T-helper 17 cell (primary cell): ENCODE measurements at regions not wholly inside any gene's neighbourhood (a gene's known extent, or its start where the extent isn't known, plus 50 kb on each side); places are given as distances from the start of the nearest gene placed in this dataset.
A peak's percentile ranks its signal among the peaks of the same experiment; 100 is the strongest.
"Not testable (repeated sequence)": the region's sequence is repeated elsewhere in the genome, so short reads cannot be mapped to it uniquely, and the experiment has no call there.

Experiments
- ATAC-seq: fragments of 150-1000 bp; cut with Tn5 transposase; 2 replicates; pipeline ENCODE4 v1.10.0; 2021; ENCODE audit warnings: mild to moderate bottlenecking, moderate library complexity
- DNase-seq, 3 donors: peaks; one replicate each; pipeline versions ENCODE4 v3.0.0 to v3.0.0-alpha.2; 2020 to 2021
- H3K9me3 ChIP-seq: one replicate; pipeline ENCODE4 v1.7.0; 2013; ENCODE audit warnings: low read length, mild to moderate bottlenecking; ENCODE audit not compliant: control insufficient read depth, poor library complexity, severe bottlenecking
- H3K27ac Mint-ChIP-seq: one replicate; pipeline ENCODE4 v1.8.0; 2022; ENCODE audit warnings: mild to moderate bottlenecking, moderate library complexity, mixed read lengths
- H3K27me3 Mint-ChIP-seq: one replicate; pipeline ENCODE4 v1.8.0; 2022; ENCODE audit warnings: mixed read lengths
- H3K36me3 Mint-ChIP-seq: one replicate; pipeline ENCODE4 v1.8.0; 2022; ENCODE audit warnings: low read depth, mixed read lengths
- H3K4me1 Mint-ChIP-seq: one replicate; pipeline ENCODE4 v1.8.0; 2022; ENCODE audit warnings: mild to moderate bottlenecking, mixed read lengths
- H3K4me3 Mint-ChIP-seq: one replicate; pipeline ENCODE4 v1.8.0; 2022; ENCODE audit warnings: mild to moderate bottlenecking, moderate library complexity, mixed read lengths

DNA sequence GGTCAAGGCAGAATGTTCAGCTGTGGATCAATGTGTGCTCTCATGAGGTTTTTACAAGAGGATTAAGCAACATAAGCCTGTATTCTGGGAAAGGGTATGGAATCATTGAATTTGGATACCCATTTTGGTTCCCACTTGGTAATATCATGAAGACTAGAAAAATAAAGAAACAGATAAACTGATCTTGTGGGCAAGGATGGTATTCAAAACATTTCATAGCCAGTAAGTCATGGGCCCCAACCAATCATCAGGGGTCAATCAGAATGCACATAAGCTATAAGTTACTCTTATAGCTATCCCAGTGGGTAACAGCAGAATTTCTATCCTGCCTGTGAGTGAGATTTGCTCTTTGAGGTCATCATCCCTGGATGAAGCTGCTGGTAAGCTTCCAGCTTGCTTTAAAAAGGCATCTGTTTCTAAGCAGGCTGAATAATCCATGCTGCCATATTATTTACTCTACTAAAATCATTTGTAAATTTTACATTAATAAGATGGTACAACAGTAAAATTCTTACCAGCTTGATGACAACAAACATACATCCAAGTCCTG is 291.2 kb downstream of the RAD51AP2 start:
- no peaks in the 10 kb centered on the region for H3K36me3 Mint-ChIP-seq
- H3K4me3 Mint-ChIP-seq = no peak overlapping the region
- H3K27ac Mint-ChIP-seq = no peak overlapping the region
- no peaks in the 10 kb centered on the region for H3K27me3 Mint-ChIP-seq
- ATAC-seq (no peak), DNase-seq (no peak)
- H3K4me1 Mint-ChIP-seq = no peaks in the 10 kb centered on the region
- H3K9me3 ChIP-seq = no peaks in the 10 kb centered on the region

DNA sequence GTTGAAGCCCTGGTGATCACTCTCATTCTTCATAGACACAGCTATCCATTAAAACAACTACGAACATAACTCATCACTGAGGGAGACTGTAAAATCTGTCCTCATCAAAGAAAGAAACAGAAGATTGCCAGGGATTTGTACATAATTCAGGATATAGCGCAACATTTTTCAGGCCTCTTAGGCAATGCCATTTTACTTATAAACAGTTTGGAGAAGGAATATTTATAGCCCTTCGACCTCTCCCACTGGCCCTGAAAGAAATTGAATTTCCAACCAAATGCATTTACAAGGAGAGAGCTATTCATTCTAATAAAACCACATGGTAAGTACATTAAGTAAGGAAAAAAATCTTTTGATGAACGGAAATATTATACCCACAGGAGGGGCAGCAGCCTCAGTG is 295.0 kb downstream of the RAD51AP2 start:
- ATAC-seq = no peak
- no peak overlapping the region for H3K27ac Mint-ChIP-seq
- H3K36me3 Mint-ChIP-seq = no peaks in the 10 kb centered on the region
- DNase-seq = no peak
- H3K27me3 Mint-ChIP-seq = no peaks in the 10 kb centered on the region
- no peaks in the 10 kb centered on the region for H3K4me1 Mint-ChIP-seq
- no peaks in the 10 kb centered on the region for H3K9me3 ChIP-seq
- H3K4me3 Mint-ChIP-seq = no peak overlapping the region

DNA sequence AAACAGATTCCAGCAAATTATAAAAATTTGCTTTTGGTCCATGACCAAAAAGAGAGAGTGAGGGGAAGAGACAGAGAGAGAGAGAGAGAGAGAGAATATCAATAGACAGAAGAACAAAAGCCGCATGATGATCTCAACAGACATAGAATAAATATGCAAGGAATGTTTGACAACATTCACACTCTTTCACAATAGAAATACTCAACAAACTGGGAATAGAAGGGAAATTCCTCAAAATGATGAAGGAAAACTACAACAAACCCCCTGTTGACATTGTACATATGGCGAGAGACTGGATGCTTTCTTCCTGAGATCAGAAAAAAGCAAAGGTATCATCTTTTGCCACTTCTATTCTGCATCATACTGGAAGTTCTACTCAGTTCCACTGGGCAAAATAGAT is 309.7 kb downstream of the RAD51AP2 start:
- no peak overlapping the region for H3K4me3 Mint-ChIP-seq
- ATAC-seq (no peak), DNase-seq (no peak)
- no peak overlapping the region for H3K27ac Mint-ChIP-seq
- no peaks in the 10 kb centered on the region for H3K36me3 Mint-ChIP-seq
- no peaks in the 10 kb centered on the region for H3K27me3 Mint-ChIP-seq
- no peaks in the 10 kb centered on the region for H3K4me1 Mint-ChIP-seq
- H3K9me3 ChIP-seq = no peaks in the 10 kb centered on the region

GRCh38 chr2:17206771-17207170 is 311.5 kb downstream of the RAD51AP2 start:
- H3K9me3 ChIP-seq = no peaks in the 10 kb centered on the region
- Mint-ChIP-seq H3K27ac (no peak overlapping the region), H3K4me3 (no peak overlapping the region), H3K4me1 (no peaks in the 10 kb centered on the region), H3K36me3 (no peaks in the 10 kb centered on the region), H3K27me3 (no peaks in the 10 kb centered on the region)
- DNase-seq = no peak
- no peak for ATAC-seq

DNA sequence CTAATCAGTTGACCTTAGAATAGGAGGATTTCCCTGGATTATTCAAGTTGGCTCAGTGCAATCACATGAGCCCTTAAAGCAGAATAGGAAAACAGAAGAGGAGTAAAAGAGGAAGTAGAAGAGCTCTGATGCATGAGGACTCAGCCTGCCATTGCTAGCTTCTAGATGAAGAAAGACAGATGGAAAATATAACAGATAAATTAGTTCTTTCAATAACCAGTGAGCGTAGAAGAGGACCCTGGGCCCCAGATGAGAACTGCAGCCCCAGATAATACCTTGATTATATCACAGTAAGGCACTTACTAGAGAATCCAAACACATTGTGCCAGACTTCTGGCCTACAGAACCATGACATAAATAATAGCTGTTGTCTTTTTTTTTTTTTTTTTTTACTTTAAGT is 314.0 kb downstream of the RAD51AP2 start:
- H3K4me1 Mint-ChIP-seq, H3K4me3 Mint-ChIP-seq, H3K36me3 Mint-ChIP-seq, H3K27me3 Mint-ChIP-seq, ATAC-seq, H3K27ac Mint-ChIP-seq, H3K9me3 ChIP-seq, DNase-seq: not testable (repeated sequence)

DNA sequence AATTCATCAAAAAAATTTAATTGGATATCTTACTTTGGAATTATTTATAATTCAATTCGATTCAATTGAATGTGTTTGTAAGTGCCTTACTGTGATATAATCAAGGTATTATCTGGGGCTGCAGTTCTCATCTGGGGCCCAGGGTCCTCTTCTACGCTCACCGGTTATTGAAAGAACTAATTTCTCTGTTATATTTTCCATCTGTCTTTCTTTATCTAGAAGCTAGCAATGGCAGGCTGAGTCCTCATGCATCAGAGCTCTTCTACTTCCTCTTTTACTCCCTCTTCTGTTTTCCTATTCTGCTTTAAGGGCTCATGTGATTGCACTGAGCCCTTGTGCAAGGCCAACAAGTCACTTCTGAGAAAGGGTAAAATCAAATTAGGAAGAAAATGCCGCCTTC is 315.6 kb downstream of the RAD51AP2 start:
- H3K27ac Mint-ChIP-seq, DNase-seq, H3K4me1 Mint-ChIP-seq, H3K4me3 Mint-ChIP-seq, H3K9me3 ChIP-seq, H3K27me3 Mint-ChIP-seq, H3K36me3 Mint-ChIP-seq: not testable (repeated sequence)
- ATAC-seq = peak; percentile 35

DNA sequence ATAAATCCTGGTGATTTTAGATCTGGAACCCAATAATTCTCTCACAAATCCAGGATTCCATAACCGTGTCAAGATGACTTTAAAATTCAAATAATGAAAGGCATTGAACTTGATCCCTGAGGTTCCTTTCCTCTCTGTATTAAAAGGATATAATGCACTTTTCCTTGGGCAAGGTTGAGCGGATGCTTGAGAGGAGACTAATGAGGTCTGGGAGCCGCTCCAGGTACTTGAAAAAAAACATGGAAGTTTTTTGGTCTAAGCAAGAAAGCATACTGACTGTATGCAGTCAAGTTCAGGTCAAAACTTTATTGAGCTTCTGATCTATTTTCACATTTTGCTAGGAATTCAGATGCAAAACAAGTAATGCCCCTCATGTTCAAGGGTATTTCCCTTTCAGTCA is 318.5 kb downstream of the RAD51AP2 start:
- Mint-ChIP-seq H3K4me3 (no peak overlapping the region), H3K27ac (no peak overlapping the region), H3K36me3 (no peaks in the 10 kb centered on the region), H3K27me3 (no peaks in the 10 kb centered on the region), H3K4me1 (no peaks in the 10 kb centered on the region)
- DNase-seq = no peak
- H3K9me3 ChIP-seq = no peaks in the 10 kb centered on the region
- ATAC-seq = no peak

- H3K4me3 Mint-ChIP-seq = no peak overlapping the region
- ATAC-seq (no peak), DNase-seq (no peak)
- no peak overlapping the region for H3K27ac Mint-ChIP-seq
- no peaks in the 10 kb centered on the region for H3K9me3 ChIP-seq
- no peaks in the 10 kb centered on the region for H3K36me3 Mint-ChIP-seq
- H3K27me3 Mint-ChIP-seq = no peaks in the 10 kb centered on the region
- H3K4me1 Mint-ChIP-seq = no peaks in the 10 kb centered on the region
Observed at GRCh38 chr2:17196380-17196779, 321.9 kb downstream of the RAD51AP2 start.

DNA sequence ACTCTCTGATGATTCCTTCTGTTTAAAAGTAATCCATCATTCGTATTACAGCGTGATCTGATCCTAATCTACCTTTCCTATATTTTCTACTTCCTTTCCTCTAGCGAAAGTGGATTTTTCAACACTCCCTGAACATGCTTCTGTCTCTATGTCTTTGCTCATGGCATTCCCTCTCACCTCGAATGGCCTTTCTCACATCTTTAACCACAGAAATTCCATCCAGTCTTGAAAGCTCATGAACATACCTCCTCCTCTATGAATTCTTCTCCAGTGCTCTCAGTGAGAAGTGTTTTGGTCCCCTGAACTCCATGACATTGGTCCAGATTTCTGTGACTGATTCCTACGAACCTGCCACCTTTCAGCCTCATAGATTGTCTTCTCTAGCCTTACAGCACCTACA is 323.2 kb downstream of the RAD51AP2 start:
- H3K36me3 Mint-ChIP-seq = no peaks in the 10 kb centered on the region
- H3K27ac Mint-ChIP-seq = no peak overlapping the region
- H3K4me3 Mint-ChIP-seq = no peak overlapping the region
- DNase-seq (no peak), ATAC-seq (no peak)
- no peaks in the 10 kb centered on the region for H3K27me3 Mint-ChIP-seq
- no peaks in the 10 kb centered on the region for H3K9me3 ChIP-seq
- H3K4me1 Mint-ChIP-seq = no peaks in the 10 kb centered on the region

DNA sequence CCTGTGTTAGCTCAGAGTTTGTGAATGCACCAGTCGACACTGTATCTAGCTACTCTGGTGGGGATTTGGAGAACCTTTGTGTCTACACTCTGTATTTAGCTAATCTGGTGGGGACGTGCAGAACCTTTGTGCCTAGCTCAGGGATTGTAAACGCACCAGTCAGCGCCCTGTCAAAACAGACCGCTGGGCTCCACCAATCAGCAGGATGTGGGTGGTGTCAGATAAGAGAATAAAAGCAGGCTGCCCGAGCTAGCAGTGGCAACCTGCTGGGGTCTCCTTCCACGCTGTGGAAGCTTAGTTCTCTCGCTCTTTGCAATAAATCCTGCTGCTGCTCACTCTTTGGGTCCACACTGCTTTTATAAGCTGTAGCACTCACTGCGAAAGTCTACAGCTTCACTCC is 324.2 kb downstream of the RAD51AP2 start:
- DNase-seq (no peak), ATAC-seq (no peak)
- no peak overlapping the region for H3K27ac Mint-ChIP-seq
- no peaks in the 10 kb centered on the region for H3K36me3 Mint-ChIP-seq
- no peak overlapping the region for H3K4me3 Mint-ChIP-seq
- H3K9me3 ChIP-seq = no peaks in the 10 kb centered on the region
- no peaks in the 10 kb centered on the region for H3K4me1 Mint-ChIP-seq
- no peaks in the 10 kb centered on the region for H3K27me3 Mint-ChIP-seq

GRCh38 chr2:17193433-17193890 is 324.8 kb downstream of the RAD51AP2 start:
- not testable (repeated sequence) for H3K36me3 Mint-ChIP-seq, H3K4me3 Mint-ChIP-seq, H3K4me1 Mint-ChIP-seq, ATAC-seq, DNase-seq, H3K27ac Mint-ChIP-seq, H3K27me3 Mint-ChIP-seq, H3K9me3 ChIP-seq

DNA sequence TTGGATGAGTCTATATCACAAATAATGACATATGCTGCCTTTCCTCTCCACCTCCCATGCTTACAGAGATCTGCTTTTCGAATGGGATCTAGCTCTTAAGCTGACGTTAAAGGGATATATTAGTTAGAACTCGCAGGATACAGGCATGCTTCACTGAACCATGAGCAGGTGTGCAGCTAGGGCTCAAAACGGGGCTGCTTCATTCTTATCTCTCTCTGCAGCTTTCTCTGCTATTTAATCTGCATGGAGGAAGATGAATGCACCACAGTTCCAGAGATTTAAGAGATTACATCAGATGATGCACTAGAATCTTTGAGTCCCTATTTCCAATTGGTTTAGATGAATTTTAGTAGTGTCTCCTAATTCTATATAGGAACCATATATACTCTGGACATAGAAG is 327.0 kb downstream of the RAD51AP2 start:
- no peak for DNase-seq
- Mint-ChIP-seq H3K4me3 (no peak overlapping the region), H3K27me3 (no peaks in the 10 kb centered on the region), H3K36me3 (no peaks in the 10 kb centered on the region), H3K4me1 (no peaks in the 10 kb centered on the region), H3K27ac (no peak overlapping the region)
- ATAC-seq = no peak
- H3K9me3 ChIP-seq = no peaks in the 10 kb centered on the region

GRCh38 chr2:17190527-17190926 is 327.7 kb downstream of the RAD51AP2 start:
- ATAC-seq = no peak
- no peak overlapping the region for H3K4me3 Mint-ChIP-seq
- H3K27me3 Mint-ChIP-seq = no peaks in the 10 kb centered on the region
- no peaks in the 10 kb centered on the region for H3K36me3 Mint-ChIP-seq
- no peaks in the 10 kb centered on the region for H3K4me1 Mint-ChIP-seq
- no peak overlapping the region for H3K27ac Mint-ChIP-seq
- no peak for DNase-seq
- H3K9me3 ChIP-seq = no peaks in the 10 kb centered on the region

- ATAC-seq (no peak), DNase-seq (no peak)
- Mint-ChIP-seq H3K27ac (no peak overlapping the region), H3K36me3 (no peaks in the 10 kb centered on the region), H3K27me3 (no peaks in the 10 kb centered on the region), H3K4me3 (no peak overlapping the region), H3K4me1 (no peaks in the 10 kb centered on the region)
- H3K9me3 ChIP-seq = no peaks in the 10 kb centered on the region
Observed at GRCh38 chr2:17188721-17189120, 329.5 kb downstream of the RAD51AP2 start.
